ENCODE measurements at regions not wholly inside any gene's neighbourhood (a gene's known extent, or its start where the extent isn't known, plus 50 kb on each side); places are given as distances from the start of the nearest gene placed in this dataset.

- TF ChIP-seq EP300 (IDR thresholded peaks at IDR 0.05; ENCODE audit: borderline replicate concordance), result no peak
- no peak for TF ChIP-seq TAF1 (IDR thresholded peaks at IDR 0.05; ENCODE audit: low read depth)
- no peak for TF ChIP-seq YY1 (IDR thresholded peaks at IDR 0.05; ENCODE audit: low read depth)
- TF ChIP-seq RAD21 (IDR thresholded peaks at IDR 0.05; ENCODE audit: low read depth), result no peak
- no peak for TF ChIP-seq EGR1 (IDR thresholded peaks at IDR 0.05)
- no peak for TF ChIP-seq MAX (IDR thresholded peaks at IDR 0.05)
- TF ChIP-seq TCF12 (IDR thresholded peaks at IDR 0.05; ENCODE audit: low read depth), result no peak
These were observed 75.6 kb upstream of the FRMD6 start for GRCh38 chr14:51576117-51576430.
